HG02798 (cell line): ENCODE measurements at regions not wholly inside any gene's neighbourhood (a gene's known extent, or its start where the extent isn't known, plus 50 kb on each side); places are given as distances from the start of the nearest gene placed in this dataset.

Source experiments
- ATAC-seq: cut with Tn5 transposase; IDR thresholded peaks from one replicate; pipeline ENCODE4 v1.9.1; 2021; ENCODE audit warnings: mild to moderate bottlenecking; ENCODE audit not compliant: unreplicated experiment, poor library complexity

GRCh38 chr1:217315346-217315745 is 315.5 kb downstream of the GPATCH2 start:
- no peak for ATAC-seq

GRCh38 chr1:217313096-217313495 is 317.8 kb downstream of the GPATCH2 start:
- ATAC-seq, result no peak

GRCh38 chr1:217311766-217312165 is 319.1 kb downstream of the GPATCH2 start:
- no peak for ATAC-seq

GRCh38 chr1:217311269-217311668 is 319.6 kb downstream of the GPATCH2 start:
- ATAC-seq, result no peak

- ATAC-seq, result no peak
Measured at GRCh38 chr1:217281332-217281731, 349.6 kb downstream of the GPATCH2 start.

GRCh38 chr1:217275655-217276398 is 355.1 kb downstream of the GPATCH2 start:
- ATAC-seq, result no peak

GRCh38 chr1:217274927-217275654 is 355.8 kb downstream of the GPATCH2 start:
- no peak for ATAC-seq

GRCh38 chr1:217274416-217274815 is 356.5 kb downstream of the GPATCH2 start:
- ATAC-seq, result no peak

- no peak for ATAC-seq
Measured at GRCh38 chr1:217273866-217274265, 357.0 kb downstream of the GPATCH2 start.

- ATAC-seq, result no peak
Measured at GRCh38 chr1:217272385-217272784, 358.5 kb downstream of the GPATCH2 start.

GRCh38 chr1:217270101-217270500 is 360.8 kb downstream of the GPATCH2 start:
- no peak for ATAC-seq

- no peak for ATAC-seq
Measured at GRCh38 chr1:217268058-217268457, 362.8 kb downstream of the GPATCH2 start.

GRCh38 chr1:217261636-217262035 is 369.3 kb downstream of the GPATCH2 start:
- no peak for ATAC-seq

- no peak for ATAC-seq
Measured at GRCh38 chr1:217260676-217261075, 370.2 kb downstream of the GPATCH2 start.

- no peak for ATAC-seq
Measured at GRCh38 chr1:217253985-217254384, 376.9 kb downstream of the GPATCH2 start.

GRCh38 chr1:217253351-217253750 is 377.5 kb downstream of the GPATCH2 start:
- no peak for ATAC-seq

- no peak for ATAC-seq
Measured at GRCh38 chr1:217251121-217251520, 379.8 kb downstream of the GPATCH2 start.

GRCh38 chr1:217249857-217250256 is 381.0 kb downstream of the GPATCH2 start:
- no peak for ATAC-seq

GRCh38 chr1:217244971-217245370 is 385.9 kb downstream of the GPATCH2 start:
- ATAC-seq, result no peak

GRCh38 chr1:217240656-217241055 is 390.2 kb downstream of the GPATCH2 start:
- no peak for ATAC-seq

- ATAC-seq, result no peak
Measured at GRCh38 chr1:217238945-217239344, 391.9 kb downstream of the GPATCH2 start.

- no peak for ATAC-seq
Measured at GRCh38 chr1:217230412-217230811, 400.5 kb downstream of the GPATCH2 start.
